Central memory CD4-positive, alpha-beta T cell (primary cell): ENCODE measurements at regions not wholly inside any gene's neighbourhood (a gene's known extent, or its start where the extent isn't known, plus 50 kb on each side); places are given as distances from the start of the nearest gene placed in this dataset.
"Not testable (repeated sequence)": the region's sequence is repeated elsewhere in the genome, so short reads cannot be mapped to it uniquely, and the experiment has no call there.

Experiments used
- DNase-seq: peaks from one replicate; pipeline ENCODE4 v3.0.0; 2022

GRCh38 chr2:34901739-34902138, 1302.6 kb upstream of the FAM98A start:
- no peak for DNase-seq

DNA sequence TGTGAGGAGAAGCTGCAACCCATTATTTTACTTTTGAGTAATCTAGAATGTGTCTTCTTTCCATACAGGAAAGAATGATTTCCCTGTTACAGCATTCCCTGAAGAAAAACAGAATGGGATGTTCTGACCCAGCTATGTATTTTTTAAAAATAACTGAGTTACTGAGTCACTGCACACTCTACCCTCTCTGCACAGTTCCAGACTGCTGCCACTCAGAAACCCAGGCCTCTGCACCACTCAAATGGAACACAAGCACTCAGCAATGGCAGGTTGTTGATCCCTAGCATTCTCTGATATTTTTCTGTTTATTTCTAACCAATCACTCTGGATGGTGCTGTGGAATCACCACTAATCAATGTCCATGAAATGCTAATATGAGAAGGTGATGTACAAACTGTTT, 1300.0 kb upstream of the FAM98A start:
- DNase-seq = no peak

DNA sequence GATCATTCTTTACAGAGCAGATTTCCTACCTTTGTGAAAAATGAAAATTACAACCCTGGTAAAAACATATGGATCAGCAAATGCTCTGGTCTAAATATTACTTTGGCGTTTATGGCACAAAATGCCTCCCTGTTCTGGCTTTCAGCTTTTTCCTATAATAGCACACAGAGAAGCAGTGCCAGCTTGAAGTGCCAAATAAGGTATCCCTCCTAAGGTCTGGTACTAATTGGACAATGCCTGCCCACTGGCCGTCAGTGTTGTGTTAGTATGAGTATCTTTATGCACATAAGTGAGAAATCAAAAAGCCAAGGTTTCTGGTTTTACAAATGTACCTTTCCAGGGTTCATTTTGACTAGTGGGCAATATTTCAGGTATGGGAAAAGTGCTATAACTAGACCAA, 1293.7 kb upstream of the FAM98A start:
- DNase-seq = no peak

- no peak for DNase-seq
These were observed 1293.2 kb upstream of the FAM98A start for GRCh38 chr2:34892256-34892655.

DNA sequence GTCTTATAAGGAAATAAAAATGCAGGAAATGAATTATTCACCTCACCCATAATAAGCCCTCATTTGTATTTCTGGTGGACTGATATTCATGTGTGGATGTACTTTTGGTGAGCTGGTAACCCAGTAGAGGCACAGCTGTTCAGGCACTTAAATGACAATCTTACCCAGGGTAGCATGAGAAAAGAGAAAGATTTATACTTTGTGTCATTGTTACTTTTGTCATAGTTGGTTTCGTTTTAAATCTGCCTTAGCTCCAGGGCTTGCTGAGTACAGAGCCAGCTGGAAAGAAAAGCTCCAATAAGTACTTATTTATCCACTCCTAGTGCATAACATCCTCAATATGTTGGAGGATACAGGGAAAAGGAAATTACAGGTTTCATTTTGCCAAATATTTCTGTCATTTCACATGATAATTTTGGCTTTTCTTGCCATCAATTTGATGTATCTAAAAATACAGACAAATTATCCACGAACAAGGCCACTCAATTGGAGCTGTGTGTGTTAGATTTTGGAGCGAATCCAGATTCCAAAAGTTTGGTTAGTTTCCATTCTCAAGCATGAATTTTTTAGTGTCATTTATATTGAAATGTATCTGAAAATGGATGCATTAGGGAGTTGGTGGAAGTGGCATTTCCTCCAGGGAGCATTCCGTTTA, 1276.1 kb upstream of the FAM98A start:
- no peak for DNase-seq

- no peak for DNase-seq
These were observed 1254.5 kb upstream of the FAM98A start for GRCh38 chr2:34853646-34854045.

GRCh38 chr2:34851804-34852203, 1252.7 kb upstream of the FAM98A start:
- no peak for DNase-seq

GRCh38 chr2:34849827-34850226, 1250.7 kb upstream of the FAM98A start:
- DNase-seq = no peak

DNA sequence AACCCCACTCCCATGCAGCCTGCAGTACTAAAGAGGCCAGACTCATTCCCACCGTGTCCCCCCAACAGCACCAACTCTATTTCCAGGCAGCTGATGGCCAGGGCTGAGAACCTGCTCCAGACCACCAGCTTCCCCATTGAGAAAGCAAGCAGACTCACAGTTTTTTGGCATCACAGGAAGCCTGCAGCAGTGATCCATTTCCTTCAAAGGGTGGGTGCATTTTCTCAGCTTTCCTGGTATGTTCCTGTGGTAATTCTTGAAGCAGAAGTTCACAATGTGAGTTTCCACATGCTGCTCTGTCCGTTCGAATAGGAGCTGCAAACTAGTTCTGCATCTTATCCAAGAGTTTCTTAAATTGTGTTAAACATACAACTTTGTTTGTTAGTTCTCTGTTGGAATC, 1249.6 kb upstream of the FAM98A start:
- no peak for DNase-seq

DNA sequence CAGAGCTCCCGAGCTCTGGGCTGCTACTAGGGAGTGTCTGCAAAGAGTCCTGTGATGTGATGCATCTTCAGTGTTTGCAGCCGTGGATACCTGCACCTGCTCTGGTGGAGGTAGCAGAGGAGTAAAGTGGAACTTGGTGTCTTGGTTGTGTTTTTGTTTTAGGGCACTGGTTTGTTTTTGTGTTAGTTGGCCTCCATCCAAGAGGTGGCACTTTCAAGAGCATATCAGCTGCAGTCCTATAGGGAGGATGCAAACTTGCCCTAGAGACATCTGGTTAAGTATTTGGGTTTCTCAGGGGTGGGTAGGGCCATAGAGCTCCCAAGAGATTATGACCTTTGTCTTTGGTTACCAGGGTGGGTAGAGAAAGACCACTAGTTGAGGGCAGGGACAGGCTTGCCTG, 1249.0 kb upstream of the FAM98A start:
- no peak for DNase-seq

DNA sequence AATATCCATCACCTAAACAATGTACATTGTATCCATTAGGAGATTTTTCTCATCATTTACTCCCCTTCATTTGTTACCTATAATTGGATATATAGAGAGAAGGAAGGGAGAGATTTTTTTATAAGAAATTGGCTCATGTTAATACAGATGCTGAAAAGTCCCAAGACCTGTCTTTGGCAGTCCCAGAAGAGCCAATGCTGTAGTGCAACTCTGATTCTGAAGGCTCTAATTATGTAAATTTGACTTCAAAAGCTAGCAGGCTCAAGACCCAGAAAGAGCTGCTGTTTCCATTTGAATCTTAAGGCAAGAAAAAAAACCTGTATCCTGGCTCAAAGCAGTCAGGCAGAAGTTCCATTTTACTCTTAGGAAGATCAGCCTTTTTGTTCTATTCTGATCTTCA, 1245.5 kb upstream of the FAM98A start:
- no peak for DNase-seq

- no peak for DNase-seq
These were observed 1239.3 kb upstream of the FAM98A start for GRCh38 chr2:34838408-34838807.

GRCh38 chr2:34836361-34836760, 1237.3 kb upstream of the FAM98A start:
- DNase-seq = no peak

DNA sequence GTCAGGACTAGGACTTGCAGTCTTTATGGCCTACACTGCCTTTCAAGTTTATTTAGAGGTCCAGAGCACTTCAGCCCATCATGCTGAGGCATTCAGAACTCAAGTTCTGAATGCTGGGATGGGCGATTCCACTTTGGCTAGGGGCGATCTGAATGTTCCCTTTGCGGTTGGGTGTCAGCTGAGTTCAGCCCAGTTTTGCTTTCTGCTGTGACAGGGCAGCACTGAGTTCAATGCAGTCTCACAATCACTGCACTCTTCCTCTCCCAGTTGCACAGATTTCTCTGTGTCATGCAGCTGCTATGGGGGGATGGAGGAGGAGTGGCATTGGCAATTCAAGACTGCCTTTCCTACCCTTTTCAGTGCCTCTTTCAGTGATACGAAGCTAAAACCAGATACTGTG, 1232.0 kb upstream of the FAM98A start:
- DNase-seq = no peak

GRCh38 chr2:34828481-34828880, 1229.4 kb upstream of the FAM98A start:
- no peak for DNase-seq

DNA sequence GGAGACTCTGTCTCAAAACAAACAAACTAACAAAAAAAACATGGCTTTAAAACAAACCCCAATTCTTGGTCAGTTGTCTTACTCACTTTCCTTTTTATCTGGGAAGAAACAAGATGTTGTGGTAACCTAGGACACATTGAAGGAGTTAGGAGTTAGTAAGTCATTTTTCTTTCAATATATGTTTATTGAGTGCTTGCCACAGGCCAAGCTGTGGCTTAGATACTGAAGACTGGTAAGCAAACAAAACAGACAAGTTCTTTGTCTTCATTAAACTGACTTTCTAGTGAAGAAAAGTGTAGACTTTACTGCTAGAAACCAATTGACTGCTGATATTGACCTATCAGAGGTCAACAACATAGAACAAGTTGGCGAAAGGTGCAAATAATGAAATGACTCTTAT, 1228.3 kb upstream of the FAM98A start:
- DNase-seq = no peak

DNA sequence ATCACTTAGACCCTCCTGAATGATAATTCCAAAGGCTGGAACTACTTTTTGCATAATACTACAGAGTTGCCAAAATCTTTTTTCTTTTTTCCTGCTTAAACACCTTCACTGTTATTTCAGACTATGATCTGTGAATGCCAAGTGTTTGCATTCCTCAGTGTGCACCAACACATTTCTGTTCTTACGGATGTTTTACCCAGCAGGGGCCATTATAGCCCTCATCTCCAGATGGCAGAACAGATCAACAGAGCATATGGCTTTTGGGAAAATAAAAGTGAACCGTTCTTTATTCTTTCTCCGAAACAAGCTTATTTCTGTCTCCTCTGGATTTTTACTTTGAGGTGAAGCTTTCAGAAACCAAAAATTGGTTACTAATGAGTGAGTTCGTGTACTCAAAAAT, 1226.6 kb upstream of the FAM98A start:
- DNase-seq = no peak

DNA sequence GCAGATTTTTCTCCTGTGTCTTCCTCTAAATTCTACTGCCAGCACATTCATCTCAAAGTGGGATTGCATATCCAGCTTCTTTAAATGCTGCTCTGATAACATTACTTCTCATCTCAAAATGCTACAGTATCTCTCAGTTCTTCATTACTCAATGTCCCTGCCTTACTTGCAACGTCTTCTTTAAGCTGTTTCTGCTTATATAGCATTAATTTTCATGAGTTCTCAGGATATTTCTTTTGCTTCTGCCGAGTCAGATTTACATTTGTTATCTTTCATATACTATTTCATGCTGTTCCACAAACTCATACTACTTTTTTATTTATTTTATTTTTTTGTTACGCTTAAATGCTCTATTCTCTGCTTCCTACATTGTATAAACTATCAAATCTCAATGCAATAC, 1223.5 kb upstream of the FAM98A start:
- DNase-seq = no peak

DNA sequence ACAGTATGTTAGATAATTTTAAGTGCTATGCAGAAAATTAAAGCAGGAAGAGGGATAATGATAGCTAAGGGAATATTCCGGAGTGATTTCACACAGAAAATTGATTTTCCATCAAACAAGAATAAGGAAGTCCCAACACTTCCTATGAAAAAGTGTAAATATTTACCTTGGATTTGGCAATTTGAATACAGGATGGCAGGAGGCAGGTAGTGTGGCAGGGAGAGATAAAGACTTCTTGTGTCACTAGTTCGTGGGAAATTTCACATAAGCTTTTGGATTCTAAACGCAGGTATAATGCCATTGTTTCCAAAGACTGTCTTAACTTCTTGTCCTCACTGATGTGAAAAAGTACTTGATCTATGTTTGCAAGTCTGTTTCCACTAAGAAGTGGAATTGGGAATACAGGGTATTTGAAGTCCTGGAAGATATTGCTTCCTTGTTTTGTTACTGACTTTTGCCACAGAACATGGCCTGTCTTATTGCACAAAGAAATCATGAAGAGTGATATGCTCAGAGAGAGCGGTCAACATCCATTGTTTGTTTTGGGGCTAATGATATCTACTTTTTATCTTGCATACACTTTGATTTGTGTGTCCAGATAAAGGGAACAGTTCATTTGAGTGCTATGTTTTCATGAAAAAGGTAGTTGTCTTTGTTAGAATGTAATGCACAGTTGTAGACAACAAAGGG, 1216.1 kb upstream of the FAM98A start:
- no peak for DNase-seq

DNA sequence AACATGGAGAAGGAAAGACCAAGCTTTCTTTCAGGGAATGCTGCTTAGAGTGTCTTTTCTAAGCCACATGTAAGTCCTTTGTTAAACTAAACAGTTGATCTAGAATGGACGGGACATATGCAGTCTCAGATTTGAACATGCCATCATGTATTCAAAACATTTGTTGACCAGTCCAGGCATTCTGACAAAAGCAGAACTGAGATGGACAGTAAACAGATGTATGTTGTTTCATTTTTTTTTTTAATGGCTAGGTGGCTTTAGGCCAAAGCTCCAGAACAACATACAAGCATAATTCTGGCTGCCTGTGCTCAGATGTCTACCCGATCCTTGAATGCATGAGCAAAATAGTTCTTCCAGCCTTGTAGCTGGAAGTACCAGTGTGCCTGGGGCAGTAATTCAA, 1211.4 kb upstream of the FAM98A start:
- no peak for DNase-seq

DNA sequence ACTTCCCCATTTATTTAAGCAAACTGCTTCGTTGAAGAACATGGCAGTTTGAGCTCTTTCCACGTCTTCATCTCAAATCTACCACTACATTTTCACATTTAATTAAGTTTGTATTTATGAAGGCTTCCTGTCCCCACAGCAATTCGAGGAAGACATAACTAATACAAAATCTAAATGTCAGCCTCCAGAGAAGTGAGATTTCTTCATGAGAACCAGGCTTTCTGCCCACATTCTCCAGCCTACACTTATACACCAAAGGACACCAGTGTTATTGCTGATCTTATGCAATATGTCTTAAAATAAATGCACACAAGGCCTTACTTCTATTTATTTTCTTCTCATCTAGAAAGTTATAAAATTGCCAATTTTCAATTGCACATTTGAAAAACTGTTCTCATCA, 1209.3 kb upstream of the FAM98A start:
- no peak for DNase-seq

DNA sequence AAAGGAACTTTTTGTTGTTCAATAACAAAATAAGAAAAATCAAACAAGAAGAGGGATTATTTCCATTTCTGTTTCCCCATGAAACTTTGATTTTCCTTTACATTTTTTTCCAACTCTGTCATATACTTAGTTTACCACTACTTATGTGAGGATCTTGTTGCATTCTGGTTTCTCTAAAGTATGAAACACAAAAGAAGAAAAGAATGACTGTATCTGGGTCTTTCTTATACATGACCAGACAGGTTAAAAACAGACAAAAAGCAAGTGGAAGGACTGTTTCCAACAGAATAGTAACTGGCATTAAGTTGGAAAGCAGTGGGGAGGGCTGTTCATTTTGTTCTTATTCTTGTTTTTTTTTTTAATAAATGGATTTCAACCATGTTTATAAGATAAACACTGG, 1207.8 kb upstream of the FAM98A start:
- DNase-seq = no peak

GRCh38 chr2:34806396-34806795, 1207.3 kb upstream of the FAM98A start:
- no peak for DNase-seq

- DNase-seq = no peak
These were observed 1200.5 kb upstream of the FAM98A start for GRCh38 chr2:34799556-34799955.

DNA sequence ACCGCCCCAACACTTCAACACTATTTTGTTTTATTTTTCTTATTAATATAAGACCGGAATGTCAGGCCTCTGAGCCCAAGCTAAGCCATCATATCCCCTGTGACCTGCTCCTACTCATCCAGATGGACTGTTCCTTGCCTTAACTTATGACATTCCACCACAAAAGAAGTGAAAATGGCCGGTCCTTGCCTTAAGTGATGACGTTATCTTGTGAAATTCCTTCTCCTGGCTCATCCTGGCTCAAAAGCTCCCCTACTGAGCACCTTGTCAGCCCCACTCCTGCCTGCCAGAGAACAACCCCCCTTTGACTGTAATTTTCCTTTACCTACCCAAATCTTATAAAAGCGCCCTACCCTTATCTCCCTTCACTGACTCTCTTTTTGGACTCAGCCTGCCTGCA, 1196.5 kb upstream of the FAM98A start:
- not testable (repeated sequence) for DNase-seq
